CD14-positive monocyte (primary cell): ENCODE measurements at regions not wholly inside any gene's neighbourhood (a gene's known extent, or its start where the extent isn't known, plus 50 kb on each side); places are given as distances from the start of the nearest gene placed in this dataset.

Source experiments
- DNase-seq, 3 donors: peaks; one replicate each; pipeline ENCODE4 v3.0.0-alpha.2; 2011 to 2022
- H2AFZ ChIP-seq: 2 replicates; pipeline ENCODE4 v1.6.0; 2012; ENCODE audit warnings: mild to moderate bottlenecking, low read depth, low read length, inconsistent platforms; ENCODE audit not compliant: insufficient read depth, poor library complexity, severe bottlenecking
- H3K27ac ChIP-seq, 2 donors: 1 replicate in 1 of 2; 2 replicates in 1 of 2; pipeline ENCODE4 v1.5.1; 2012 to 2013; ENCODE audit warnings: low read length in 2 of 2, control low read depth in 1 of 2, inconsistent platforms in 1 of 2, low read depth in 1 of 2, mild to moderate bottlenecking in 1 of 2
- H3K27me3 ChIP-seq, 2 donors: one replicate each; pipeline versions ENCODE4 v1.6.0 to v1.6.1; 2011 to 2013; ENCODE audit warnings: low read length in 2 of 2; ENCODE audit not compliant: control insufficient read depth in 2 of 2, insufficient read depth in 2 of 2
- H3K36me3 ChIP-seq, 2 donors: replicated peaks in 1 of 2; 1 replicate in 1 of 2; 2 replicates in 1 of 2; pipeline versions ENCODE4 v1.5.1 to v1.6.1; 2012 to 2013; ENCODE audit warnings: low read length in 2 of 2, control low read depth in 1 of 2, inconsistent platforms in 1 of 2, mild to moderate bottlenecking in 1 of 2; ENCODE audit not compliant: insufficient read depth in 2 of 2, control insufficient read depth in 1 of 2
- H3K4me1 ChIP-seq, 2 donors: 1 replicate in 1 of 2; 2 replicates in 1 of 2; pipeline versions ENCODE4 v1.5.1 to v1.6.1; 2012 to 2013; ENCODE audit warnings: low read length in 2 of 2, control low read depth in 1 of 2, inconsistent platforms in 1 of 2, mild to moderate bottlenecking in 1 of 2, moderate library complexity in 1 of 2; ENCODE audit not compliant: insufficient read depth in 2 of 2, control insufficient read depth in 1 of 2
- H3K4me2 ChIP-seq: replicated peaks from 2 replicates; pipeline ENCODE3; 2012; ENCODE audit warnings: low read length, moderate library complexity, mild to moderate bottlenecking; ENCODE audit not compliant: poor library complexity, severe bottlenecking; ENCODE audit errors: extremely low read depth
- H3K4me3 ChIP-seq, 3 experiments: fragments of 200-600 bp in 1 of 3; sonication (generic) in 1 of 3; replicated peaks in 1 of 3; 1 replicate in 2 of 3; 2 replicates in 1 of 3; pipeline ENCODE4 v1.5.1; 2011 to 2013; ENCODE audit warnings: low read length in 3 of 3, mild to moderate bottlenecking in 3 of 3, control low read depth in 2 of 3, low read depth in 2 of 3, inconsistent platforms in 1 of 3, moderate library complexity in 1 of 3
- H3K79me2 ChIP-seq: 2 replicates; pipeline ENCODE4 v1.6.0; 2012; ENCODE audit warnings: mild to moderate bottlenecking, control low read depth, inconsistent platforms, low read length, moderate library complexity; ENCODE audit not compliant: insufficient read depth
- H3K9ac ChIP-seq: 2 replicates; pipeline ENCODE4 v1.6.0; 2017; ENCODE audit warnings: low read length, mild to moderate bottlenecking; ENCODE audit not compliant: insufficient read depth, poor library complexity, severe bottlenecking
- H3K9me3 ChIP-seq, 2 donors: replicated peaks in 1 of 2; 1 replicate in 1 of 2; 2 replicates in 1 of 2; pipeline versions ENCODE4 v1.5.1 to v1.6.1; 2012 to 2013; ENCODE audit warnings: low read length in 2 of 2, control low read depth in 1 of 2; ENCODE audit not compliant: control insufficient read depth in 1 of 2, insufficient read depth in 1 of 2
- H4K20me1 ChIP-seq: 2 replicates; pipeline ENCODE4 v1.6.0; 2012; ENCODE audit warnings: mild to moderate bottlenecking, low read length, control low read depth, moderate library complexity; ENCODE audit not compliant: insufficient read depth
- H3K27ac Mint-ChIP-seq, 7 donors: one replicate each; pipeline ENCODE4 v1.8.0; 2020; ENCODE audit warnings: mild to moderate bottlenecking in 7 of 7, mixed read lengths in 7 of 7, moderate library complexity in 6 of 7, inconsistent platforms in 2 of 7
- H3K27me3 Mint-ChIP-seq, 3 donors: one replicate each; pipeline ENCODE4 v1.8.0; 2021 to 2022; ENCODE audit warnings: low read depth in 3 of 3, mild to moderate bottlenecking in 3 of 3, mixed read lengths in 3 of 3, moderate library complexity in 3 of 3, inconsistent platforms in 1 of 3
- H3K36me3 Mint-ChIP-seq, 2 donors: one replicate each; pipeline ENCODE4 v1.8.0; 2020; ENCODE audit warnings: mixed read lengths in 2 of 2, inconsistent platforms in 1 of 2, mild to moderate bottlenecking in 1 of 2
- H3K4me1 Mint-ChIP-seq: one replicate; pipeline ENCODE4 v1.8.0; 2020; ENCODE audit warnings: mild to moderate bottlenecking, mixed read lengths
- H3K4me3 Mint-ChIP-seq, 2 donors: one replicate each; pipeline ENCODE4 v1.8.0; 2020; ENCODE audit warnings: mild to moderate bottlenecking in 2 of 2, mixed read lengths in 2 of 2, moderate library complexity in 1 of 2
- H3K9me3 Mint-ChIP-seq, 7 donors: one replicate each; pipeline ENCODE4 v1.8.0; 2020 to 2022; ENCODE audit warnings: mixed read lengths in 7 of 7, mild to moderate bottlenecking in 6 of 7, moderate library complexity in 6 of 7, inconsistent platforms in 2 of 7
- WGBS: methylation state at CpG from one replicate; pipeline ENCODE4 v1.1.5; 2013; ENCODE audit warnings: missing lambda C conversion rate; ENCODE audit not compliant: insufficient coverage; 5-methylcytosine and 5-hydroxymethylcytosine counted together
- intact Hi-C, 2 donors: fragments of 100-400 bp; cut with micrococcal nuclease; formaldehyde crosslinking; loops; one replicate each; pipeline versions ENCODE4 v1.15.0 to v1.15.1; 2023
- TF ChIP-seq, protein P1 (sequence below): fragments of 200-600 bp; IDR thresholded peaks from one replicate; pipeline ENCODE4 v1.8.0; 2022; ENCODE audit warnings: antibody characterized with exemption, mild to moderate bottlenecking

DNA sequence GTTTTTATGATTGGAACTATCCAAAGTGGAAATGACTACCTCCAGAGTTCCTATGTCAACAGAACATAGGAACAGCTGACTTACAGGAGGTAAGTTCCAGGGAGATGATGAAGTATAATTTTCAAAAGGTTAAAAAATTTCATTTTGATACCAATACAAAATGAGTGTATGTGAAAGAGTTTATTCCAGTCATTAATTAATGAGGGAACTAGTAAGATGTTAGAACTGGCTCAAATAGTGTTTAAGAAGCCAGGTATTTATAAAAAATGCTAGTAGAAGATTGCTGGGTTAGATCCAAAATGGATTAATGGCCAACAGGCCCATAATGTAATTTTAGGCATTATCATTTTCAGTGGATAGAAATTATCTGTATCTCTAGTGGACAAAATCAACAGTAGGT is 227.7 kb upstream of the ZBED5 start:
- H3K79me2 ChIP-seq, result no peaks in the 10 kb centered on the region
- no peak overlapping the region for H3K4me2 ChIP-seq
- Mint-ChIP-seq H3K27ac (no peak overlapping the region), H3K27me3 (peaks cover 0 to 10% (median 5%) of the 10 kb centered on the region in 3 donors), H3K4me3 (no peak overlapping the region), H3K4me1 (no peaks in the 10 kb centered on the region), H3K9me3 (peaks cover under 1 to 15% (median 5%) of the 10 kb centered on the region in 7 donors), H3K36me3 (no peaks in the 10 kb centered on the region)
- no peak for DNase-seq
- peaks cover 4 to 6% of the 10 kb centered on the region in 2 donors for H3K9me3 ChIP-seq
- H3K27me3 ChIP-seq, result no peaks in the 10 kb centered on the region
- H3K4me3 ChIP-seq, result no peak overlapping the region
- TF ChIP-seq, protein P1, sequence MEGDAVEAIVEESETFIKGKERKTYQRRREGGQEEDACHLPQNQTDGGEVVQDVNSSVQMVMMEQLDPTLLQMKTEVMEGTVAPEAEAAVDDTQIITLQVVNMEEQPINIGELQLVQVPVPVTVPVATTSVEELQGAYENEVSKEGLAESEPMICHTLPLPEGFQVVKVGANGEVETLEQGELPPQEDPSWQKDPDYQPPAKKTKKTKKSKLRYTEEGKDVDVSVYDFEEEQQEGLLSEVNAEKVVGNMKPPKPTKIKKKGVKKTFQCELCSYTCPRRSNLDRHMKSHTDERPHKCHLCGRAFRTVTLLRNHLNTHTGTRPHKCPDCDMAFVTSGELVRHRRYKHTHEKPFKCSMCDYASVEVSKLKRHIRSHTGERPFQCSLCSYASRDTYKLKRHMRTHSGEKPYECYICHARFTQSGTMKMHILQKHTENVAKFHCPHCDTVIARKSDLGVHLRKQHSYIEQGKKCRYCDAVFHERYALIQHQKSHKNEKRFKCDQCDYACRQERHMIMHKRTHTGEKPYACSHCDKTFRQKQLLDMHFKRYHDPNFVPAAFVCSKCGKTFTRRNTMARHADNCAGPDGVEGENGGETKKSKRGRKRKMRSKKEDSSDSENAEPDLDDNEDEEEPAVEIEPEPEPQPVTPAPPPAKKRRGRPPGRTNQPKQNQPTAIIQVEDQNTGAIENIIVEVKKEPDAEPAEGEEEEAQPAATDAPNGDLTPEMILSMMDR, result no peak
- no peaks in the 10 kb centered on the region for H4K20me1 ChIP-seq
- H3K9ac ChIP-seq, result no peak overlapping the region
- no peaks in the 10 kb centered on the region for H3K36me3 ChIP-seq
- H3K4me1 ChIP-seq, result no peaks in the 10 kb centered on the region
- intact Hi-C loops, result no loop called here
- no peak overlapping the region for H3K27ac ChIP-seq
- H2AFZ ChIP-seq, result no peak overlapping the region

DNA sequence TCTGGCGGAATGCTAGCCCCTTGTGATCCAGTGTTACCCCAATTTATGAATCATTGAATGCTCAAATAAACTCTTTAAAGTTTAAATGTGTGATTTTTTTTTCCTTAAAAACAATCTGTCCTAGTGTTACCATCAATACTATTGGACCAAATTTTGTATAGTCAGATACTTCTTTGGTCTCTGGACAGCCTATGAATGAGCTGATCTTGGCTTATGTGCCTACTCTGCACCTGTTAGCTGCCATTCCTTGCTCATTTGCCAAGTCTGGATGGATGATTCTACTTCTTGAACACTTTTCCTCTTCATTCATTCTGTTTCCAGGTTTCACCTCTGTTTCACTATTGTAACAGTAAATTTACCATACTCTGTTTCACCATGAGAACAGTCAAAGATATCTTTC is 226.5 kb upstream of the ZBED5 start:
- no peaks in the 10 kb centered on the region for H3K4me1 ChIP-seq
- Mint-ChIP-seq H3K27ac (no peak overlapping the region), H3K36me3 (no peaks in the 10 kb centered on the region), H3K4me1 (no peaks in the 10 kb centered on the region), H3K9me3 (peaks cover 0 to 9% (median 4%) of the 10 kb centered on the region in 7 donors), H3K4me3 (no peak overlapping the region), H3K27me3 (peaks cover 0 to 12% (median 6%) of the 10 kb centered on the region in 3 donors)
- no peak overlapping the region for H3K27ac ChIP-seq
- no peaks in the 10 kb centered on the region for H3K9me3 ChIP-seq
- intact Hi-C loops, result no loop called here
- no peaks in the 10 kb centered on the region for H3K79me2 ChIP-seq
- DNase-seq, result no peak
- no peak overlapping the region for H2AFZ ChIP-seq
- TF ChIP-seq, protein P1, result no peak
- no peak overlapping the region for H3K4me3 ChIP-seq
- no peaks in the 10 kb centered on the region for H3K36me3 ChIP-seq
- H3K27me3 ChIP-seq, result no peaks in the 10 kb centered on the region
- no peak overlapping the region for H3K4me2 ChIP-seq
- no CpG with 5 or more reads among the region's 1 CpG for WGBS
- no peak overlapping the region for H3K9ac ChIP-seq
- H4K20me1 ChIP-seq, result no peaks in the 10 kb centered on the region
